HG03342 (cell line): ENCODE measurements at regions not wholly inside any gene's neighbourhood (a gene's known extent, or its start where the extent isn't known, plus 50 kb on each side); places are given as distances from the start of the nearest gene placed in this dataset.
A peak's percentile ranks its signal among the peaks of the same experiment; 100 is the strongest.
"Not testable (repeated sequence)": the region's sequence is repeated elsewhere in the genome, so short reads cannot be mapped to it uniquely, and the experiment has no call there.

Experiments used
- ATAC-seq: cut with Tn5 transposase; IDR thresholded peaks from one replicate; pipeline ENCODE4 v1.9.1; 2021; ENCODE audit warnings: mild to moderate bottlenecking, moderate library complexity; ENCODE audit not compliant: unreplicated experiment

- ATAC-seq, result no peak
Observed at GRCh38 chr15:58322253-58322652, 109.5 kb upstream of the LIPC start.

- ATAC-seq, result not testable (repeated sequence)
Observed at GRCh38 chr15:58323321-58323720, 108.5 kb upstream of the LIPC start.

DNA sequence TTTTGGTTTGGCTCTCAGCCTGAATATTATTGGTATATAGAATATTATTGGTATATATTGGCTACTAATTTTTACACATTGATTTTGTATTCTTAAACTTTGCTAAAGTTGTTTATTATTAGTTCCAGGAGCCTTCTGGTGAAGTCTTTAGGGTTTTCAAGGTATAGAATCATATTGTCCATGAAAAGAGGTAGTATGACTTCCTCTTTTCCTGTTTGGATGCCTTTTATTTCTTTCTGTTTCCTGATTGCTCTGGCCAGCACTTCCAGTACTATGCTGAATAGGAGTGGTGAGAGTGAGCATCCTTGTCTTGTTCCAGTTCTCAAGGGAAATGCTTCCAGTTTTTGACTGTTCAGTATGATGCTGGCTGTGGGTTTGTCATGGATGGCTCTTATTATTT, 107.3 kb upstream of the LIPC start:
- no peak for ATAC-seq

GRCh38 chr15:58327958-58328357, 103.8 kb upstream of the LIPC start:
- ATAC-seq, result no peak

- ATAC-seq, result no peak
Observed at GRCh38 chr15:58329211-58329610, 102.6 kb upstream of the LIPC start.

GRCh38 chr15:58329781-58330671, 101.8 kb upstream of the LIPC start:
- ATAC-seq, result no peak

- ATAC-seq, result no peak
Observed at GRCh38 chr15:58330741-58331559, 100.8 kb upstream of the LIPC start.

GRCh38 chr15:58331560-58331912, 100.3 kb upstream of the LIPC start:
- ATAC-seq, result peak; percentile 6

GRCh38 chr15:58331913-58332675, 99.7 kb upstream of the LIPC start:
- ATAC-seq, result peak; percentile 81

DNA sequence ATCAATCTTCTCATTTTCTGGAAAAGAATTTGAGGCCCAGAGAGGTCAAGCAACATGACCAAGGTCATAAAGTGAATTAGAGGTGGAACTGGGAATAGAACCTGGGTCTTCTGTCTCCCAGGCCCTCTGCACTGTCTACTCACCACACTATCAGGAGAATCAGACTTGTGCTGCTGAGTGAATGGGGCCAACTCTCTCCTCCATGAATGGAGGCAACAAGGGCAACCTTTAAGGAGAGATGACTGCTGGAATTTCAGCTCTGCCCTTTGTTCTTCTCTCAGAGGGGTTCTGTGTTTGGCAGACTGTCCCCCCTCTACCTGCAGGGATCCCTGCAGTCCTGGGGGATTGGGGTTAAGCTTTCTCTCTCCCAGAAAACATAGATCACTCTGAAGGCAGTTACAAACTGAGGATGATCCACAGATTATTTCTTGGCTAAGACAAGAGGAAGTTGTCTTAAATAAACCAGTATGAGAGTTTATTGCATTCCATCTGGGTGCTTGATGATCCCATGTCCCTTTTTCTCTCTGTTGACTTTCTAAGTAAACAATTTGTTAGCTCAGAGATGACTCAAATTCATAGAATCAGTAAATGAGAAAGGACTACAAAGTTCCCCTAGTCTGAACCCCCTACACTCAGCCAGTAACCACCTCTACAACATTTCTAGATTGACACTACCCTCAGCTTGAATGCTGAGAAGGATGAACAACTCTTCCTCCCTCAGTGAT, 99.0 kb upstream of the LIPC start:
- ATAC-seq, result peak; percentile 7

DNA sequence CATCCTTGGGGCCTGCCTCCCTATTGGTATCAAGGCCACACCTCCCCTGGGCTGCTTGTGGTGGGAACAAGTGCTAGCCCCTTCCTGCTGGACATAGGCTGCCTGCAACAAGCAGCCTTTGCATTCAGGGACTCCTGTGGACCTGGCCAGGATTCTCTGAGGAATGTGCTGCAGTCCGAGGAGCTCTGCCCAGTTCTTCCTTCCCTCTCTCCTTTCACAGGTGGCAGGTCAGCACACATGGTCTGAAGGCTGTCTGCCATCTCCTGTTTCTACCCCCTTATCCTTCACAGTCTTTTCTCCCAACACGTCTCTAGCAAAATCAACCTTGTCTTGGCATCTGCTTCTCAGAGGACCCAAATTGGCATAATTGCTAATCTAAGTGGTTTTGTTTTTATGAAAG, 97.0 kb upstream of the LIPC start:
- ATAC-seq, result no peak

- ATAC-seq, result no peak
Observed at GRCh38 chr15:58336161-58336560, 95.6 kb upstream of the LIPC start.

DNA sequence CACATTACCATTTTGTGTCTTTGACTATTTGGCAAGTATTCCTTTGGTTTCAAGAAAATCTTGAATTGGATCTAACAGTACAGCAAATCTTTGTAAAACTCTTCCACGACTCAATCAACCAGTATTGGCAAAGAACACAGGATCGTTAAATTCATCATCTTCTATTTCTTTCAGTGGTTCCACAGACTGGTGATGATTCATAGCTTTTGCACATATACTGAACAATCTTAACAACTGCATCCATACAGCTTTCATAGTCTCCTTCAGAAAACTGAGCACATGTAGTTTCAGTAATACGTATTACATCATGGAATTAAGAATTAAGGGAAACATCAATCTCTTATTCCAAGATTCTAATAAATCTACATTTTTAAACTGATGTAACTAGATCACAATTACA, 91.6 kb upstream of the LIPC start:
- ATAC-seq, result no peak

DNA sequence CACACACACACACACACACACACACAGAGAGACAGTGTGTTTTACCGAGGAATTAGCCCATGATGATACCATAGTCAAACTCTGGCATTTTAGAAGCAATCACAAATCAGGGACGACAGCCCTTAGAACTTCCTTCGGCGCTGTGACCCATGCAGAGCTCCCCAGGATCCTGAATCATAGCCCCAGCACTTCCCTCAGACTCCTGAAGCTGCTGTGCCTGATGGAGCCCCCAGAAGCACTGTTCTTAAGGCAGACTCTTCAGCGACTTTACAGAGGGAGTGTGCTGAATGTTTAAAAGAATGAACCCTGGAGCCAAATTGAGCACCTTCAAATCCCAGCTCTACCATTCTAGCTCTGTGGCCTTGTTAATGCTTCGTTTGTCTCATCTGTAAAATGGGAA, 89.3 kb upstream of the LIPC start:
- no peak for ATAC-seq

- no peak for ATAC-seq
Observed at GRCh38 chr15:58344213-58345070, 87.3 kb upstream of the LIPC start.

DNA sequence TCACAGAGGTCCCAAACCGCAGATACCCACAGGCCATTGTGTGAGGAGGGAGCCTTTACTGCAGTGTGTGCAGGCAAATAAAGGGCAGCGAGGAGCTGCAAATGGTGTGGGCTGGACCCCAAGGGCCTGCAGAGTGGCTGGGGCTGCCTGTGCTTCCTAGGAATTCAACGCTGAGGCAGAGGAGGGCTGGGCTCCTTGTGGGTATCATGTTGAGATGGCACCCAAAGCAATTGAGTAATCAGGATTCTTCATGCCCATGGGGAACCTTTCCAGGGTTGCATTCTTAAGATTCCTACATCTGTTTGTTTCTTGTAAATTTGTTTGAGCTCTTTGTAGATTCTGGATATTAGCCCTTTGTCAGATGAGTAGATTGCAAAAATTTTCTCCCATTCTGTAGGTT, 85.4 kb upstream of the LIPC start:
- no peak for ATAC-seq

DNA sequence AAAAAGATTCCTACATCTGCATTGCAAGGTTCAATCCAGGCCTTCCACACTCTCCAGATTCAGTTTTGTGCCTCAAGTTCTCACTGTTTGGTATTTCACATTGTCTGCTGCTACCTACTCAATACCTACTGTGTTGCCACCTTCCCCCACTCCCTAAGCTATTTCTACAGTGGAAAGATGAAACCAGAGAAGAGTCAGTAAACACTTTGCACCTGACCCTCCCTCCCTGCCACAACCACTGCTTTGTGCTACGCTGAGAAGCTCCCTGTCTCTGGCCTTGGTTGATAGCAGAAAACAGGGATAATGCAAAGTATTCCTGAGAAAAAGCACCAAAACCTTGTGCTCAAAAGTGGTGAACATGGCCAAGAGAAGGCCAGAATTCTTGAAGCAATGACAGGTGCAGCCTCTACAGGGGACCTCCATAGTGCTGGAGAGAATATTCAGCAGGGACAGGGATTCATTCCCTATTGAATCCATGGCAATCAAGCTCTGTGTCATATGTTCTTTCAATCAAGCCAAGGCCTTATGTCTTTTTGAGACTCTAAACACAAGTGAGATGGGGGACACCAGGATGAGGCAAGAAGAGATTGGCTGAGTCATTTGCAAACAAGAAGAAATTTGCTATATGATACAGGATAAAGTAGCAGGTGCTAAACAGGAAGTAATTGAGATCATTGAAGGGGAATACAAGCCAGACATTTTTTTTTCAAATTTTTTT, 83.5 kb upstream of the LIPC start:
- ATAC-seq, result no peak

DNA sequence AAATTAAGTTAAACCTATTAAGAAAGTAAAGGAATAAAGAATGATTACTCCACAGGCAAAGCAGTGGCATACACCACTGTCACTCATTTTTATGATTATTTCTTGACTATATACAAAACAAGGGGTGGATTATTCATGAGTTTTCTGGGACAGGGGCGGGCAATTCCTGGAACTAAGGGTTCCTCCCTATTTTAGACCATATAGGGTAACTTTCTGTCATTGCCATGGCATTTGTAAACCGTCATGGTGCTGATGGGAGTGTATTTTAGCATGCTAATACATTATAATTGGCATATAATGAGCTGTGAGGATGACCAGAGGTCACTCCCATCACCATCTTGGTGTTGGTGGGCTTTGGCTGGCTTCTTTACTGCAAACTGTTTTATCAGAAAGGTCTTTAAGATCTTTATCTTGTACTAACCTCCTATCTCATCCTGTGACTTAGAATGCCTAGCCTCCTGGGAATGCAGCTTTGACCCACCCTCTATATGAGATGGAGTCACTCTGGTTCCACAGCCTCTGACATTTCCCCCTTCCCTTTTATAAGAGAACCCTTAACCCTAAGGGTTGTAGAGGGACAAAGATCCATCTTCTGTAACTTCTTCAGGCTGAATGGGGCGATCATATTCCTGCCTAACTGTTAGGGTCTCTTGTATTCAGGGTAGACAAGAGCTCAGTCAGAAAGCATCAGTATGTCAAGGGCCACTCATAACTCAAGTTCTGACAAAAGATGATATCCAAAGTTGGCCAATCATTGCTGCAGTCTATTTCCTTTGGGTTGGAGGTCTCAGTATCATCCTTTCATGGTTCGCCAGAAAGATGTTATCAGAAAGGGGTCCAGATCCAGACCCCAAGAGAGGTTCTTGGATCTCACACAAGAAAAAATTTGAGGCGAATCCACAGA, 79.5 kb upstream of the LIPC start:
- no peak for ATAC-seq
